ENCODE measurements at regions not wholly inside any gene's neighbourhood (a gene's known extent, or its start where the extent isn't known, plus 50 kb on each side); places are given as distances from the start of the nearest gene placed in this dataset.

DNA sequence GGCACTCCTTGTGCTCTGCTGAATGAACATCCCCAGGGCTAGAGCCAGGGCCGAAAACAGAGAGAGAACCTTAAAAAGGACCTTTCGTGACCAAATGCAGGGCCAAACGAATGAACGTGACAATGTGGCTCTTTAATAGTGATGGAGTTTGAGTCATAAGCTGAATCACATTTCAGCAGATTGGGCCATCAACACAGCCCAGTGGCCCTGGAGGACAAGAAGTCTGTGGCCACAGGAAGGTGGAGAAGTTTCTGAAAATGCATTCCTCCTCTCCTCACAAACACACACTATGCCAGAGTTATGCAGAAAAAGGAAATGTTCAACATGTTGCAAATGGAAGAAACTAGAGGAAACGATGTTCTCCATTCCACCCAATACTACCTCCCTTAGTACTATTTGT, 415.8 kb downstream of the HRH4 start:
- peak overlapping the region; percentile 58 for H4K91ac ChIP-seq (ENCODE audit: insufficient read depth, low read depth, low read length)
- H3K79me1 ChIP-seq (ENCODE audit: low read depth in 1 of 2, low read length in 2 of 2) = no peaks in the 10 kb centered on the region
- no peak overlapping the region for H3K9ac ChIP-seq (ENCODE audit: low read depth, low read length)
- peaks cover 3% of the 10 kb centered on the region; the same call in 1 of the 2 replicates for H3K9me3 ChIP-seq (ENCODE audit: control insufficient read depth, insufficient read depth, low read length)
- no peaks in the 10 kb centered on the region for H3K36me3 ChIP-seq (ENCODE audit: control insufficient read depth, insufficient read depth, low read length)
- peaks cover 2% of the 10 kb centered on the region; the same call in 1 of the 2 replicates for H3K9me1 ChIP-seq (ENCODE audit: insufficient read depth, low read length)
- DNase-seq = no peak
- H2AK9ac ChIP-seq (replicated peaks; ENCODE audit: low read depth, low read length, poor library complexity) = no peak overlapping the region
- H2AFZ ChIP-seq (replicated peaks; ENCODE audit: low read length, poor library complexity) = no peak overlapping the region
- intact Hi-C loops (cut with micrococcal nuclease) = loop anchor here (2.0 to 10.0 kb wide), 2 partner anchors 275 to 629 kb away; no protein-coding TSS in a partner anchor
- H3K23ac ChIP-seq (ENCODE audit: low read depth, low read length) = peak overlapping the region; percentile 60
- in situ Hi-C loops (cut with MboI; ENCODE audit: low sequenced_read_pairs) = loop anchor here (10.0 kb wide), 1 partner anchor 479 kb away; the partner anchor contains the start of gene ZNF521
- H3K18ac ChIP-seq (ENCODE audit: low read depth, low read length) = peak overlapping the region; percentile 69; the same call in 1 of the 2 replicates
- ATAC-seq (ENCODE audit: low read depth) = no peak; the same call in 1 of the 2 replicates
- dilution Hi-C loops (cut with HindIII; ENCODE audit: low sequenced_read_pairs, unreplicated experiment) = no loop called here
- WGBS, 2 experiments (ENCODE audit: extremely low coverage in 2 of 2, insufficient read length in 1 of 2) = 75% methylated on average over 4 of the region's 5 CpGs; no CpG with 5 or more reads in 1 of the 2 experiments
- peak overlapping the region; percentile 85 for H2BK120ac ChIP-seq (ENCODE audit: low read depth, low read length)
- peak overlapping the region; percentile 22; the same call in 1 of the 3 replicates for H2BK15ac ChIP-seq (ENCODE audit: low read depth, low read length)
- no peak overlapping the region for H3K27ac ChIP-seq (ENCODE audit: insufficient read depth, low read length)
- H4K8ac ChIP-seq (ENCODE audit: low read depth in 2 of 2, low read length in 2 of 2) = peak overlapping the region in 1 of 2 experiments; percentile 28; a peak in 1 of 4 replicates
- POLR2A ChIA-PET (ENCODE audit: unreplicated experiment) = interaction anchor here (0.6 kb wide), 1 partner anchor 1433 kb away, joined by 16 read pairs; no protein-coding TSS in a partner anchor
- H3K27me3 ChIP-seq (ENCODE audit: control insufficient read depth, insufficient read depth, low read length) = no peaks in the 10 kb centered on the region
- peak overlapping the region; percentile 50; the same call in 1 of the 2 replicates for H3K14ac ChIP-seq (replicated peaks; ENCODE audit: low read depth, low read length)
- peak overlapping the region; percentile 86 for H2BK20ac ChIP-seq (ENCODE audit: low read depth, low read length)
- CTCF ChIA-PET = interaction anchor here (1.1 kb wide), 2 partner anchors 144 to 204 kb away, joined by 3 to 6 read pairs; no protein-coding TSS in a partner anchor
- no peak for TF ChIP-seq MAFK (IDR thresholded peaks at IDR 0.05; ENCODE audit: low read depth, low read length)
- TF ChIP-seq, protein P1, sequence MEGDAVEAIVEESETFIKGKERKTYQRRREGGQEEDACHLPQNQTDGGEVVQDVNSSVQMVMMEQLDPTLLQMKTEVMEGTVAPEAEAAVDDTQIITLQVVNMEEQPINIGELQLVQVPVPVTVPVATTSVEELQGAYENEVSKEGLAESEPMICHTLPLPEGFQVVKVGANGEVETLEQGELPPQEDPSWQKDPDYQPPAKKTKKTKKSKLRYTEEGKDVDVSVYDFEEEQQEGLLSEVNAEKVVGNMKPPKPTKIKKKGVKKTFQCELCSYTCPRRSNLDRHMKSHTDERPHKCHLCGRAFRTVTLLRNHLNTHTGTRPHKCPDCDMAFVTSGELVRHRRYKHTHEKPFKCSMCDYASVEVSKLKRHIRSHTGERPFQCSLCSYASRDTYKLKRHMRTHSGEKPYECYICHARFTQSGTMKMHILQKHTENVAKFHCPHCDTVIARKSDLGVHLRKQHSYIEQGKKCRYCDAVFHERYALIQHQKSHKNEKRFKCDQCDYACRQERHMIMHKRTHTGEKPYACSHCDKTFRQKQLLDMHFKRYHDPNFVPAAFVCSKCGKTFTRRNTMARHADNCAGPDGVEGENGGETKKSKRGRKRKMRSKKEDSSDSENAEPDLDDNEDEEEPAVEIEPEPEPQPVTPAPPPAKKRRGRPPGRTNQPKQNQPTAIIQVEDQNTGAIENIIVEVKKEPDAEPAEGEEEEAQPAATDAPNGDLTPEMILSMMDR (conservative IDR thresholded peaks at IDR 0.05; ENCODE audit: low read depth, low read length) = no peak
- no peak for TF ChIP-seq FOS (IDR thresholded peaks at IDR 0.05; ENCODE audit: low read depth, low read length)
- TF ChIP-seq, protein P2, sequence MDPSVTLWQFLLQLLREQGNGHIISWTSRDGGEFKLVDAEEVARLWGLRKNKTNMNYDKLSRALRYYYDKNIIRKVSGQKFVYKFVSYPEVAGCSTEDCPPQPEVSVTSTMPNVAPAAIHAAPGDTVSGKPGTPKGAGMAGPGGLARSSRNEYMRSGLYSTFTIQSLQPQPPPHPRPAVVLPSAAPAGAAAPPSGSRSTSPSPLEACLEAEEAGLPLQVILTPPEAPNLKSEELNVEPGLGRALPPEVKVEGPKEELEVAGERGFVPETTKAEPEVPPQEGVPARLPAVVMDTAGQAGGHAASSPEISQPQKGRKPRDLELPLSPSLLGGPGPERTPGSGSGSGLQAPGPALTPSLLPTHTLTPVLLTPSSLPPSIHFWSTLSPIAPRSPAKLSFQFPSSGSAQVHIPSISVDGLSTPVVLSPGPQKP (IDR thresholded peaks at IDR 0.05; ENCODE audit: borderline replicate concordance, low read depth, low read length) = no peak
- TF ChIP-seq CEBPB (IDR thresholded peaks at IDR 0.05; ENCODE audit: low read depth, low read length) = no peak
- TF ChIP-seq MAZ (IDR thresholded peaks at IDR 0.05; ENCODE audit: borderline replicate concordance, low read depth, low read length) = no peak
- TF ChIP-seq, protein P3, sequence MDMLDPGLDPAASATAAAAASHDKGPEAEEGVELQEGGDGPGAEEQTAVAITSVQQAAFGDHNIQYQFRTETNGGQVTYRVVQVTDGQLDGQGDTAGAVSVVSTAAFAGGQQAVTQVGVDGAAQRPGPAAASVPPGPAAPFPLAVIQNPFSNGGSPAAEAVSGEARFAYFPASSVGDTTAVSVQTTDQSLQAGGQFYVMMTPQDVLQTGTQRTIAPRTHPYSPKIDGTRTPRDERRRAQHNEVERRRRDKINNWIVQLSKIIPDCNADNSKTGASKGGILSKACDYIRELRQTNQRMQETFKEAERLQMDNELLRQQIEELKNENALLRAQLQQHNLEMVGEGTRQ (IDR thresholded peaks at IDR 0.05; ENCODE audit: low read depth, low read length) = no peak
- TF ChIP-seq MXI1 (IDR thresholded peaks at IDR 0.05; ENCODE audit: borderline replicate concordance, low read depth, low read length) = no peak
- no peak for TF ChIP-seq POLR2A (IDR thresholded peaks at IDR 0.05; ENCODE audit: low read depth, low read length)
- no peak for TF ChIP-seq SMC3 (IDR thresholded peaks at IDR 0.05; ENCODE audit: low read depth, low read length)
- TF ChIP-seq RAD21 (IDR thresholded peaks at IDR 0.05; ENCODE audit: low read length) = no peak
- no peak for TF ChIP-seq RFX5 (IDR thresholded peaks at IDR 0.05; ENCODE audit: low read depth, low read length)
- no peak for TF ChIP-seq CHD1 (IDR thresholded peaks at IDR 0.05; ENCODE audit: low read depth, low read length)
- no peak; the same call in 1 of the 2 replicates for TF ChIP-seq BHLHE40 (IDR thresholded peaks at IDR 0.05; ENCODE audit: low read depth, low read length)
- TF ChIP-seq RCOR1 (IDR thresholded peaks at IDR 0.05; ENCODE audit: insufficient replicate concordance, low read length) = no peak
- TF ChIP-seq NFE2L2 (IDR thresholded peaks at IDR 0.05; ENCODE audit: low read depth, low read length) = no peak
- H4K20me1 ChIP-seq (ENCODE audit: insufficient read depth, low read length) = no peaks in the 10 kb centered on the region
- H3K56ac ChIP-seq (ENCODE audit: extremely low read depth, insufficient read depth, low read length) = no peak overlapping the region
- H3K4me3 ChIP-seq (ENCODE audit: insufficient read depth, low read depth, low read length) = no peak overlapping the region
- peaks cover 8% of the 10 kb centered on the region for H3K4me1 ChIP-seq (ENCODE audit: control insufficient read depth, insufficient read depth, low read length)
- peak overlapping the region; percentile 34 for H4K5ac ChIP-seq (ENCODE audit: low read depth, low read length)
- peak overlapping the region; percentile 32 for H2BK5ac ChIP-seq (ENCODE audit: low read depth, low read length, poor library complexity, severe bottlenecking)
- H3K4me2 ChIP-seq (ENCODE audit: low read depth, low read length) = no peak overlapping the region
- peak overlapping the region; percentile 91 for H3K4ac ChIP-seq (ENCODE audit: low read depth, low read length)
- peak overlapping the region; percentile 79; the same call in 1 of the 2 replicates for H2AK5ac ChIP-seq (ENCODE audit: low read depth, low read length)
- BruUV-seq (replicated peaks) = no TSS peak
